ENCODE measurements at regions not wholly inside any gene's neighbourhood (a gene's known extent, or its start where the extent isn't known, plus 50 kb on each side); places are given as distances from the start of the nearest gene placed in this dataset.

DNA sequence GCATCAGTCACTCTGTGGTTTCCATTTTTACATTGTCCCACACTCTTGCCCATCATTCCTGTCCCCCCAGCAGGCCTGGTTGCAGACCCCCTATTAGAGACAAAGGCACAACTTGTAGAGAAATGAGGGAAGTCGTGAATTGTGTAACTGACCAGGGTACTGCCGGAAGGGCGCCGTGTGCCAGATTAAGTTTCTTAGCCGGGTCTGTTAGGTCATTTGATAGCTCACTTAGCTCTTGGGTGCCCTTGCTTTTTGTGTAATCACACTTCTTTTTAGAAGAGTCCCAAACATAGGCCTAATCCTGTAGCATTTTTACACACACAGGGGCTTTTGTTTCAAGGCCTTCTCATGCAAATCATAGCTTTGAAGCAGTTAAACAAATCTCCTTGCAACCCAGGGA lies 87.2 kb downstream of the CTAGE1 start:
- TF ChIP-seq, protein P1, sequence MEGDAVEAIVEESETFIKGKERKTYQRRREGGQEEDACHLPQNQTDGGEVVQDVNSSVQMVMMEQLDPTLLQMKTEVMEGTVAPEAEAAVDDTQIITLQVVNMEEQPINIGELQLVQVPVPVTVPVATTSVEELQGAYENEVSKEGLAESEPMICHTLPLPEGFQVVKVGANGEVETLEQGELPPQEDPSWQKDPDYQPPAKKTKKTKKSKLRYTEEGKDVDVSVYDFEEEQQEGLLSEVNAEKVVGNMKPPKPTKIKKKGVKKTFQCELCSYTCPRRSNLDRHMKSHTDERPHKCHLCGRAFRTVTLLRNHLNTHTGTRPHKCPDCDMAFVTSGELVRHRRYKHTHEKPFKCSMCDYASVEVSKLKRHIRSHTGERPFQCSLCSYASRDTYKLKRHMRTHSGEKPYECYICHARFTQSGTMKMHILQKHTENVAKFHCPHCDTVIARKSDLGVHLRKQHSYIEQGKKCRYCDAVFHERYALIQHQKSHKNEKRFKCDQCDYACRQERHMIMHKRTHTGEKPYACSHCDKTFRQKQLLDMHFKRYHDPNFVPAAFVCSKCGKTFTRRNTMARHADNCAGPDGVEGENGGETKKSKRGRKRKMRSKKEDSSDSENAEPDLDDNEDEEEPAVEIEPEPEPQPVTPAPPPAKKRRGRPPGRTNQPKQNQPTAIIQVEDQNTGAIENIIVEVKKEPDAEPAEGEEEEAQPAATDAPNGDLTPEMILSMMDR (IDR thresholded peaks at IDR 0.05; ENCODE audit: borderline replicate concordance, extremely low read depth, low read length, poor library complexity, severe bottlenecking), result no peak
- TF ChIP-seq EZH2 (IDR thresholded peaks at IDR 0.05; ENCODE audit: borderline replicate concordance, low read depth, low read length, severe bottlenecking), result no peak
